ENCODE measurements at regions not wholly inside any gene's neighbourhood (a gene's known extent, or its start where the extent isn't known, plus 50 kb on each side); places are given as distances from the start of the nearest gene placed in this dataset.

DNA sequence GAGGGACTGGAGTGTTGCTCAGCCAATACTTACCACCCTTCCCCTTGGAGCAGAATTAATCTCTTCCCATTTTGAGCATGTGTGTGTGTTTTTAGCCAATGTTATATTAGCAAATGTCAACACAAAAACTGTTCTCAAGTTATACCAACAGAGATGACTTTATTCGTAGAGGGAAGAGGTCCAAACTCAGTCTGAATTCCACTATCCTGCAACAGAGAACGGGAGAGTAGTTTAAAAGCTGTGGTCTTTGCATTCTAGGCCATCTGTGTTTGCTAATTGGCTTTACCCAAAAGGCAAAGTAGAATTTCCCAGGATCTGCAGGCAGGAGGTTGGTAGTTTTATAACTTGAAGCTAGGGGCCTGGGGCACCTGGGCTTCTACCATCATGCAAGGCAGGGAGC lies 847.9 kb upstream of the TMEM132C start:
- no peak for DNase-seq

DNA sequence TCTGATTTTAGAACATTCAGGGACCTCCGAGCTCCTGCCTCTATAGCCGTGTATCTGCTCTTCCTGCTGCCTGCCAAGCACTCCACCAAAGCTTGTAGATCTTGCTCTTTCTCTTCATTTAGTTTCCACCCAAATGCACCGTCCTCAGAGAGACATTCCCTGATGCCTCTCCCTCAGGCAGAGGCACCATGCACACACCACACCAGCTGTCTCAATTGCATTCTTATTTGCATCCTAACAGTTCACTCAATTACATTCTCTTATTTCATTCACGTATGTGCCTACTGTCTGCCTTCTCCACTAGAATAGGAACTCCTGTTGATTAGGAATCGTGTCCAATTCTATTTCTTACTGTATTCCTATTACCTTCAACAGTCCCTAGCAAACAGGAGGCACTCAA lies 845.4 kb upstream of the TMEM132C start:
- no peak for DNase-seq

DNA sequence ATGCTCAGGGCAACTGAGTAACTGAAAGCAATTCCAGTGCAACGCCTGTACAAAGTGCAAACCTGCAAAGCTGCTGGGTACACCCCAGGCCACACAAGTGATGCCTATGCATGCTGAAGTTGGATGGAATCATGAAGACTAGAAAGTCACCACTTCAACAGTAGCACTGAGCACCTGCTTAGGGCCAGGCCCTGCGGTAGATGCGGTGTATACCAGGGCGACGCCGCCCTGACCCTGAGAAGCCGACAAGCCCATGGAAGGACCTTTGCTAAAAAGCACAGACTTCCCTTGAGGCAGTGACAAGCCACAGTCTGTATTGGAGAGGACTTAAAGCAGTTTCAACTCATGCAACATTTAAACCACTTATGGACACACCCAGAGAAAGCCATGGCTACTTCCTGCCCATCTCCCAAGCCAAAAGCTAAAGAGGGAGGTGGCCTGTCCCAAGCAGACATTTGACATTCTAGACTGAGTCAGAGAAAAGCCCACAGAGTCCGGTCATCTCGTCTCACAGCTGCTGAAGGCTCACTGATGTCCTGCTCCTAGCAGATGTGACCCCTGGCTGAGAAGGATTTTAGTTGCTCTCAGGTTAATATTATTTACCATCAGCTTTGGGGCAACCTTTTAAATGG lies 843.9 kb upstream of the TMEM132C start:
- DNase-seq = no peak

DNA sequence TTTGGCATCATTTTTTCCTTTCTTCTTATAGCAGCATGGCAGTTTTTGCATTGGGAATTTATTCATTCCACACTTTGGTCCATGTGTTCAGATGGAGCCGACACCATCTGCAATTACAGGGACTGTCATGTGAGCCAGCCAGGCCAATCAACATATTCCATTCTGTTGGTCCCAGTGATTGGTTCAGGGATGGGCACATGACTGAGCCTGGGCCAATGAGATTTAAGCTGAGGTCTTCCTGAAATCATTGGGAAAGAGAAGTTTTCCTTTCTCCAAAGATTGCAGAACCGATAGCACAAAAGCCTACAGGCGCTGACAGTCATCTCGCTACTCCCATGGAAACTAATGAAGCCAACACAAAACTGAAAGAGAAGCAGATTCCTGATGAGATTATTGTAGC lies 841.5 kb upstream of the TMEM132C start:
- no peak for DNase-seq

DNA sequence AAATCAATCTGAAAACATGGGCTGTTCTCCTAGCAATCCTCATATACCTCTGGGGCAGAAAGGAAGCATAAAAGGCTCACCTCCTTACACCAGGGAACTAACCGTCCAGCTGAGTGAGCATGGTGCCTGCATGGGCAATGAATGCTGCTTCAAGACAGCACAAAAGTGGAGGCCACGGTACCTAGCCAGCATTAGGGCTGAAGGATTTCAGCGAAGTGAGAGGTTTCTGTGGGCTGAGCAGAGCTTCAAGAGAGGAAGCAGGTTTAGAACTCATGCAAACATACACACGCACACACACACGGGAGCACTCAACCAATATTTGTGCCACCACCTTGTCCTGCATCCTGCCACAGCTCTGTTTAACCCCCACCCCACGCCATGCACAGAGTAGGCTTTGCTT lies 838.5 kb upstream of the TMEM132C start:
- DNase-seq = no peak

DNA sequence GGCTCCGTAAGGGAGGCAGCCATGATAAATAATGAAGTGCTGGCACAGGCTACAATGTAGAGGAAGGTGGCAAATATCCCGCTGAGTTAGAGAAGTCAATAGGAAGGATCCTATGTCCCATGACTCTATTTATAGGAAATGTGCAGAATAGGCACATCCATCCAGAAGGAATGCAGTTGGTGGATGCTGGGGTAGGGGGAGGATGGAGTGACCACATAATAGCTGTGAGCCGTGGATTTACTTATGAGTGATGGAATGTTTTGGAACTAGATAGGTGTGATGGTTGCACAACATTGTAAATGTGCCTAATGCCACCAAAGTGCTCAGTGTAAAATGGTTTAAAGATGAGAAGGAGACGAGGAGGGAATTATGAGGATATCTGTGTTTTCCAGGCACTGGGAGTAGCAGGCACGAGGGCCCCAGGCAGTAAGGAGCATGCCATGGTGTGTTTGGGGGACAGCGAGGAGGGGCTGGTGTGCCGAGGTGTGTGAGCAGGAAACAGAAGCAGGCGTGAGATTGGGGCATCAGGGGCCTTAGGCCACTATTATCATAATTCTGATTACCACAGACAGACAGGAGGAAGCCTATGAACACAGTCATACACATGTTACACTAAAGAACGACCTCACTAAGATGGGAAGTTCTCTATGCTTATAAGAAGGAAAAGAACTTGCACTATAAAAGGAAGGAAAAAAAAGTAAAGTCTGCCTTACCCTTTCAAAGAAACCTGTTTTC lies 837.3 kb upstream of the TMEM132C start:
- DNase-seq = no peak

DNA sequence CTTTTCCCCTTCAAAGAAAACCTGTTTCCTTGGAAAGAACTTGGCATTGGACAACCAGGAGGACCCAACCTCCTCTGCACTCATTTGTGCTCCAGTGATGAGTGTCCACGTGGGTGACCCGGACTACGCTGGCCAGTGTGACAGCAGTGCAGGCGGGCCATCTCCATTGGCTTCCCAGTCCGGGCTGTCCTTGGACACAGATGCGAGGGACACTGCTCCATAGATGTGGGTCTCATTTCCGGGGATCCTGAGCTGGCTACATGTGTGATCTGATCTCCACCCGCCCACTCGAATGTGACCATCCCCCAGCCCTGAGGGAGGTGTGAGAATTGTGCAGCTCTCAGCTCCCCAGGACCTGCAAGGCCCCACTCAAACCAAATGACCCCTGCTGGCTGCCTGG lies 836.6 kb upstream of the TMEM132C start:
- no peak for DNase-seq

DNA sequence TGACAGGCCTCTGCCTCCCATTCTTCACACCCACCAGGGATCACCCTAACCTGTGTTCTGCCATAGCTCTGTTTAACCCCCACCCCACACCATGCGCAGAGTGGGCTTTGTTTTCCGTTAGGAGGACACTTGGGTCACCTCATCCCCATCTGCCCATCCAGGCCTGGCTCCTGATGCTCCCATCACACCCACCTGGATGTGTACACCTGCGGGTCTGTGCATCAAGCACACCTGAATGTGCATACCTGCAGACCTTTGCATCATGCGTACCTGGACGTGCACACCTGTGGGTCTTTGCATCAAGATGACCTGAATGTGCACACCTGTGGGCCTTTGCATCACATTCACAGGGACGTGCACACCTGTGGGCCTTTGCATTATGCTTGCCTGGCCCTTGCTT lies 835.8 kb upstream of the TMEM132C start:
- DNase-seq = no peak

DNA sequence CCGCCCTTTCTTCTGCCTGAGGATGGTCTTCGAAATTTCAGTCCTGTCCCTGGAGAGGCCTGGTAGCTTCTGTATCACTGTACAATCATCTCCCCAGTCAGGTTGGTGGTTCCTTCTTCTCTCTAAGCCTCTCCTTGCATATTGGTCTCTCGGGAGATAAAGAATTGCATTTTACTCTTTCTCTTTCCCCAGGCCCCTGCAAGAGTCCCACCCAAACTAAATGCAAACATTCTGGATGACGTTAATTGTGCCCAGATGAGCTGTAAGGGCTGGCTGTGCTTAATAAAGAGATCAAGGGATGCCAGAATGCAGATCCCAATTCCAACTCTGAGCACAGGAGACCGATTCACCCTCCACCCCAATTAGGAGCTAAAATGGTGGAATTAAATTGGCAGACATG lies 835.4 kb upstream of the TMEM132C start:
- no peak for DNase-seq

DNA sequence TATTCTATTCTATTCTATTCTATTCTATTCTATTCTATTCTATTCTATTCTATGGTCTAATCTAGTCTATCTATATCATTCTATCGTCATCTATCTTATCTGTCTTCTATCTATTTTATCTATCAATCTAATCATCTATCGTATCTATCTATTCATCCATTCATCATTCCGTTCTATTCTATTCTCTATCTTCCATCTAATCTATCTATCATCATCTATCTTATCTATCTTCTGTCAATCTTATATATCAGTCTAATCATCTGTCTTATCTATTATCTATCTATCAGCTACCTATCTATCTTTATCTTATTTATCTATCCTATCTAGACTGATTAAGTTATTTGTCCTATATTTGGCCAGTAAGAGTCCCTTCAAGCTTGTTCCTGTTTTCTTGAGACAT lies 831.5 kb upstream of the TMEM132C start:
- DNase-seq = no peak

DNA sequence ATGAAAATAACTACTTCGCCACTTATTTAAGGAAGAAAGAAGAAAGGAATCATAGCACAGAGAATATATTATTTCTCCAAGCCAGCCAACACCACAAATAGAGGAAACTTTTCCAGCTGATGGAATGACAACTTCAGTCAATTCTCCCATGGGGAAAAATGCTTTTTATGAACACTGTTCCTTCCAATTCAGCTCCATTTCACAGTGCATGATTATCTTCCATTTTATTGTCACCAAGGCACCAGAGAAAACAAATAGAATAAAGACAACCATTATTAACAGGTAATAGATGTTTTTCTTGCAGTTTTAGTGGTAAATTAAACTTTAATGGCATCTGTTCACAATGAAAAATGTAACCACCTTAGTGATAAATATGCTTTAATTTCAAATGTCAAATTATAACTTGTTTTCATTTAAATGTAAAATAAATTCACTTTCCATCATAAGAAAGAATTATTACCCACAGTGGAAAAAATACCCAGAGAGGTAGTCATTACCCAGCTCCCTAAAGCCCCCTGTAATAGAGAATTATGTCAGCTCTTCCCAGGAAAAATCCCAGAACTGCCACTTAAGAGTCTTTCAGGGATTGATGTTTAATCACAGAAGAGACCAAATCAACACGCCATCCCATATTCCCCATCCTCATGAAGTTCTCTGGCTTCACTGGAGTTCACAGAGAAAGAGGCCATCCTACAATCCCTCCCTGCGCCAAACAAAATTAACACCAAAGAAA lies 828.3 kb upstream of the TMEM132C start:
- DNase-seq = no peak

DNA sequence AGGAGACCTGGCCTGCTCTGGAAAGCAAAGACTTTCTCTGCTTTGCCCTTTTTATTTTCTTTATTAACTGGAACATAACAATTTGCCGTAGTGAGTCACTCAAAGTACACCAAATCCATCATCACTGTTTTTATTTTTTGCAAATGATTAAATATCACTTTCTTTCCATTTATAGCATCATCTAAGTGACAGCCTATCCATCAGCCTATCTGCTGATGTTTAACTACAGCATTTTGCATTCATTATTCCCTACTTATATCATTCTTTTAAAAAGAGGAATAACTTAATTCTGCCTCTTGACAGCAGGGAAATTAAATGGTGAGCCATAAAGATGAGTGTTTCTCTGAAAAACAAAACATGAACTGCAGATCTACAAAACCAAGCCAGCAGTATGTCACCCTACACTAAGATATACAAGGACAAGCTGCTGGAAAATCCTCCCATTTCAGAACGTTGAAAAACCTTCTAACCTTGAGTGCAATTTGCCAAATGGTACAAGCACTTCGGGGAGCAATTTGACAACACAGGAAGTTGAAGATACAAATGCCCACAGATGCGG lies 821.3 kb upstream of the TMEM132C start:
- no peak for DNase-seq

DNA sequence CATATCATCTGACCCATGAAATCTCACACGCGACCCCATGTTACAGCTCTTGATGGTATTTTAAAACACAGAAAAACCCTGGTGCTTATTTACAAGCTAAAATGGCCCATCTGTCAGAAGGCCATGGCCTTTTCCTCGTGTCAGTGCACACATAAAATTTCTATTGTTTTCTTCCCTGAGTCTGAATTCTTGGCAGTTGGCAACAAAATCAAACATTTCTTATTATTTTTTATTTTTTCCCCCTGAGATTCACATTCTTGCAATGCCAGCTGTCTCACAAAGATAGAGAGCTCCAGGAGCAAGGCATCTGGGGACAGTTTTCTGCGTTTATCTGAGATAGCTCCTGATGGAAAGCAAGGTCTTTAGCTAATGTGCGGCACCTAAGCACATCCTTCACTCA lies 818.1 kb upstream of the TMEM132C start:
- DNase-seq = no peak

DNA sequence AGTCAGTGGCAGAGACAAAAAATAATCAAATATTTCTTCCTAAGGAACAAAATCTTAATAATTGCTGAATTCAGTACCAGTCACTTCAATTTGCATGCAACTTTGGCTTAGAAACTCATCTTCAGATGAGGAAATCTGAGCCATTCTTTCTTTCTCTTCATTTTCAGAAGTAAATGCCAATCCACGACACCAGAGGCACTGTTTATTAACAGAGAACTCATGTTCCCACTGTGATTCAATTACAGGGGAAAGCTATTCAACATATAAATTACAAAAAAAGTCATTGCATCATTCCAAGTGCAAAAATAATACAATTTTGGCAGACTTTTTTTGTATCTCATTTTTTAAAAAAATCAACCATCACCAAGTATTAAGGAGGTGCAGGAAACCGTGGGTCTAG lies 816.1 kb upstream of the TMEM132C start:
- no peak for DNase-seq

DNA sequence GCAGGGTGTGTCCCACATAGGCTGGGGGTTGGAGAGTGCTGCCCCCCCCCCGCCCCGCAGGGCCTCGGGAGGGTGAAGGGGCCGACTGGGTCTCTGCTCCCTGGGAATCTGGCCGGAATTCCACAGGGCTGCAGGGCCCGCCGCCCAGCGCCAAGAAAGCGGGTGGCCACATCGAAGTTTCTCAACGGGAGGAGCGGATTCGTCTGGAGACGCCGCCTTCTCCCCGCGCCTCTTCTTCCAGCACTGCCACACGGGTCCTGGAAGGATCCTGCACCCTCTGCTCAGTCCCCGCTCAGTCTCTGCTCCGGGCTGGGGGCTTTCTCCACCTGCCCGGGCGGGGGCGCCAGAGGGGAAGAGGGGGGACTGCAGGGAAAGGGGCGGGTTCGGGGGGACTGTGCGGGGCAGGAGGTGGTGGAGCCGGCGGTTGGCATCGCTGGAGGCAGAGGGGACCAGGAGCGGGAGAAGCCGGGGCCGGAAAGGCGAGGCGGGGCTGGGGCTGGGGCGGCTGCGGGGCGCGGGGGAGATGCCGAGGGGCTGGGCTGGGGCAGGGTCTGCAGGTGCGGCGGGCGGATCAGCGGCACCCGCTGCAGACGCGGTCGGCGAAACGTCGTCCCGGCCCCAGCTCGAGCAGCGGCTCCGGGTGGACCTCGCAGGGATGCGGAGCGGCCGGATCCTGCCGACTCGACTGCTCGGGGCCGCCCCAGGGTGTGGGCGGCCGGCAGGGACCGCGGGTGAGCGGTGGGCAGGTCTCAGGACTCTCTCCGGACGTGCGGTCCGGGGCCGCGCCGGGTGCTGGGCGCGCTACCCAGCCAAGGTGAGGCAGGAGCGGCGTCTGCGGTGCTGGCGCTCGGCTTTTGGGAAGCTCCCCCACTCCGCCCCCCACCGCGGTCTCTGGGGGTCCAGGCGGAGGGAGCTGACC lies 811.4 kb upstream of the TMEM132C start:
- DNase-seq = no peak

DNA sequence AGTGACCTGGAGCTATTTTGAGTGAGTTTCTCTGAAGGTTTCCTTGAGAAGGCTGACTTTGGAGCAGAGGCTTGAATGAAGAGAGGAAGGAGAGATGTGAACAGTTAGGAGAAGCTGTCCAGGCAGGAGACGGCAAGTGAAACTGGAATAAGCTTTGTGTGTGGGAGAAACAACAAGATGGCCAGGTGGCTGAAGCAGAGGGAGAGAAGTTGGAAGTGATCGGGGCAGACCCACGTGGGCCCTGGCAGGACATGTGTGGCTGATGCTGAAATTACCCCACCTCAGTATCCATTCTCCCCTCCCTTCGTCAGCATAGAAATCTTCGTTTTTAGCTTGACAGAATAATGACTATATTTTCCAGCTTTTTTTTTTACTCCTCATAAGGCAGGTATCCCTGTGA lies 809.2 kb upstream of the TMEM132C start:
- no peak for DNase-seq

DNA sequence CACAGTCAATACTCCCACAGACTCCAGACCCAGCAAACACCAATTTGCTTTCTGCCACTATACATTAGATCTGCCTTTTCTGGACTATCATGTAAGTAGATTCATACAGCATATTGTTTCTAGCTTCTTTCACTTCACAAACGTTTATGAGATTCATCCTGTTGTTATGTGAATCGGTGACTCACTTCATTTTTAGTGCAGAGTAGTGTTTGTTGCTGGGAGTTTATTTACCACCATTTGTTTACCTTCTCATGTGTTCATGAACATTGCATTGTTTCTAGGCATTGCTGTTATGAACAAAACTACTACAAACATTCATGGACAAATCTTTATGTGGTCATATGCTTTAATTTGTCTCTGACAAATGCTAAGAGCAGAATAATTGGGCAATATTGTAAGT lies 807.8 kb upstream of the TMEM132C start:
- DNase-seq = no peak

DNA sequence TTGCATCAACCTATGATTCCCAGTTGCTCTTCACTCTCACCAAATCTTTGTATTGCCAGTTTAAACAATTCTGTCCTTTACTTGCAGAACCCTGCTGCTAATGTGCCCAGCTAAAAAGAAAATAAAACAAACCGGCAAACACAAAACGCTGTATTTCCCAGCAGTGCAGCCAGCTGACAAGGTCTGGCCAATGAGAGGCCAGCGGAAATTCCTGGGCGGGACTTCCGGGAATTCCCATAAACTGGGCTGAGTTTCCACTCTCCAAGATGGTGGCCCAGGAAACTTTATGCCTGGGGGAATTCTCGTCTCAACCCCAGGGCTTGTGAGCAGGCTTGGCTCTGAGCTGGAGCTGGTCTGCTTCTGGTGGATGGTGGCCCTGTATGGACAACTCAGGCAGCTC lies 807.3 kb upstream of the TMEM132C start:
- DNase-seq = no peak

DNA sequence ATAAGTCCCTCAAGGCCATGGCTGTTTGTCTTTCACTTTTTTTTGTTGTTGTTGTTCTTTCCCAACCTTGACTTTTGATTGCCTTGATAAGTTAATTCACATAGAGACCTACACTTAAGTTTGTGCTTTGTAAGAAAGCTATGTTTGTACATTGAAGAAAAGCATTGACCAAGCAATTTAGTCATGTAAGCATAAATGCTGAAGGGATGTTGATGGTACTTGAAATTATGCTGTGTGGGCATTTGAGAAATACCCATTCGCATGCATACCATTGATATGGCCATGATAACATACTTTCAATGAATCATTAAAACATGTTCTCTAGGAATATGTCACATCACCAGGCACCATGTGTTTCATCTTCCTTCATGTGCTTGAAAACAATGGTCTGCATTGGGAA lies 803.7 kb upstream of the TMEM132C start:
- no peak for DNase-seq

DNA sequence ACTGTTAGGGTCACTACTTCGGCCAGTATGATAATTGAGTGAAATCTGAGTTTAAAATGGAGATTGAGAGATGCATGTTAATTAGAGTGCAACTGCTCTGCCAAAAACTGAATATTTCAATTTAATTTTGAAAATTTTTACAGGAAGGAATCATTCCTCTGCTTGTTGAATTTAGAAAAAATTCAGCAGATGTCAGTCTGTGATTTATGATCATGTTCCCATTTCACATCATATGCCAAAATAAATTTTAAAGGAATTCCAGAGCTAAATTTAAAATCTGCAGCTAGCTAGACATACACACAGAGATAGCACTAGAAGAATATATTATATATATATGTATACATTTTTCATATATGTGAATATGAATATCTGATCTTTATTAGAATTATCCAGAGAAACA lies 797.6 kb upstream of the TMEM132C start:
- no peak for DNase-seq

DNA sequence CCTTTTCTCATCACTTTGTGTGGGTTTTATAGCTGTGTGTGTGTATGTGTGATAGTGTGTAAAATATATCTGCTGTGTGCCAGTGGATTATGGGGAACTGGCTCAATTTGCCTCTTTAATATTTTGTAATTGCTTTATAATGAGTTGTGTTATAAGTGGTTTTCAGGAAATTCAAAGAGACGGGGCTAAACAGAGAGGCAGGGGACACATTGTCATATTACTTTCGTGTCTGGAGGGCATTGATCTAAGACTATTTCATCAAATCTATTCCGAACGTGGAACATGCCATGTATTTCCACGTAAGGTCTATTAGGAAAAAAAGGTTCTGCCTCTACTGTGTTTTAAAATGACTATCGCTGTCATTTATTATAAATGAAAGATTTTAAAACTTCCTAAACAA lies 793.2 kb upstream of the TMEM132C start:
- DNase-seq = no peak

DNA sequence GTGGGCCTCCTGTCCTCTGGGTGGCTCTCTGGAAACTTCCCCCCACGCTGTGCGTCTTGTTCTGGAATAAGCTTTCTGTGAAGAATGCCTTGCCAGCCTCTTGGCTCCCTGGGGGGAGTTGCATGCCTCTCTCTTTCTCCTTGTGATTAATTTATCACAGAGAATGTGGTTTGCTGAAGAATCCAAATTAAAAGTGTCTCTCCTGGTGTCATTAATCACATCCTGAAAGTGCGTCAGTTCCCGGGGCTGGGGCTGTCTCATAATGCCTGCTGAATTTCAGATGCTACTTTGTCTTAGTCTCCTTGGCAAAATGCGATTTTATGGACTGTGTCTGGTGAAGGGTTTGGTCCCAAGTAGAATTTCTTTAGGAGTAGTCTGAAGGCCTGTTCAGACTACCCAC lies 787.7 kb upstream of the TMEM132C start:
- no peak for DNase-seq

DNA sequence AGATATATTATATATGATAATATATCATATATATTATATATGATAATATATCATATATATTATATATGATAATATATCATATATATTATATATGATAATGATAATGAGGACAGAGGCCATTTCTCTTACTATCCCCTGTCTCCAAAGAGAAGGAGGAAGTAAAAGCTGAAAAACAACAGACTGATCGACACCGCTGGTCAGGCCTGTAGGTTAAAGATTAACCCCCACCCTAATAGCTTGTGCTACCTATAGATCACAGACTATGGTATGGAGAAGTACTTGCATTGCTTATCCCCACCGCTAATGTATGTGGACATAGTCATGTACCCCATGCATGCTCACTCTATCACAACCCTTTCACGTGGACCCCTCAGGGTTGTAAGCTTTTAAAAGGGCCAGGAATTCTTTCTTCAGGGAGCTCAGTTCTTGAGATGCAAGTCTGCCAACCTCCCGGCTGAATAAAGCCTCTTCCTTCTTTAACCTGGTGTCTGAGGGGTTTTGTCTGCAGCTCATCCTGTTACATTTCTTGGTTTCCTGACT lies 786.1 kb upstream of the TMEM132C start:
- DNase-seq = no peak
